ENCODE measurements at regions not wholly inside any gene's neighbourhood (a gene's known extent, or its start where the extent isn't known, plus 50 kb on each side); places are given as distances from the start of the nearest gene placed in this dataset.

GRCh38 chr9:85208666-85209065 lies 533.1 kb downstream of the AGTPBP1 start:
- DNase-seq (ENCODE audit: low read depth): peak; percentile 65
- H3K4me3 ChIP-seq (ENCODE audit: low read depth, low read length): no peak overlapping the region
- no peak for TF ChIP-seq CTCF (IDR thresholded peaks at IDR 0.05; ENCODE audit: insufficient read depth, low read length)

- no peak for TF ChIP-seq CTCF (IDR thresholded peaks at IDR 0.05; ENCODE audit: insufficient read depth, low read length)
- no peak overlapping the region for H3K4me3 ChIP-seq (ENCODE audit: low read depth, low read length)
Observed at GRCh38 chr9:85204176-85204575, 534.6 kb downstream of the NTRK2 start.

GRCh38 chr9:85202596-85202995 lies 533.1 kb downstream of the NTRK2 start:
- no peak overlapping the region for H3K4me3 ChIP-seq (ENCODE audit: low read depth, low read length)
- no peak for TF ChIP-seq CTCF (IDR thresholded peaks at IDR 0.05; ENCODE audit: insufficient read depth, low read length)
- peak; percentile 43 for DNase-seq (ENCODE audit: low read depth)

More at GRCh38 chr9:85204176-85204575, 534.6 kb downstream of the NTRK2 start:
- DNase-seq (ENCODE audit: low read depth): no peak

- DNase-seq (ENCODE audit: low read depth): peak; percentile 95
Observed at GRCh38 chr9:85200726-85201404, 531.3 kb downstream of the NTRK2 start.

GRCh38 chr9:85199866-85200495 lies 530.5 kb downstream of the NTRK2 start:
- TF ChIP-seq CTCF (IDR thresholded peaks at IDR 0.05; ENCODE audit: insufficient read depth, low read length): no peak
- no peak for DNase-seq (ENCODE audit: low read depth)
- no peak overlapping the region for H3K4me3 ChIP-seq (ENCODE audit: low read depth, low read length)

More at GRCh38 chr9:85200726-85201404, 531.3 kb downstream of the NTRK2 start:
- no peak for TF ChIP-seq CTCF (IDR thresholded peaks at IDR 0.05; ENCODE audit: insufficient read depth, low read length)
- no peak overlapping the region for H3K4me3 ChIP-seq (ENCODE audit: low read depth, low read length)

- no peak for TF ChIP-seq CTCF (IDR thresholded peaks at IDR 0.05; ENCODE audit: insufficient read depth, low read length)
- DNase-seq (ENCODE audit: low read depth): no peak
- no peak overlapping the region for H3K4me3 ChIP-seq (ENCODE audit: low read depth, low read length)
Observed at GRCh38 chr9:85192750-85193149, 523.2 kb downstream of the NTRK2 start.

All from fibroblast of the aortic adventitia (primary cell).